ENCODE measurements at regions not wholly inside any gene's neighbourhood (a gene's known extent, or its start where the extent isn't known, plus 50 kb on each side); places are given as distances from the start of the nearest gene placed in this dataset.

- DNase-seq (ENCODE audit: low read depth), result no peak
Observed at GRCh38 chr5:2201832-2202231, 319.1 kb upstream of the IRX4 start.

DNA sequence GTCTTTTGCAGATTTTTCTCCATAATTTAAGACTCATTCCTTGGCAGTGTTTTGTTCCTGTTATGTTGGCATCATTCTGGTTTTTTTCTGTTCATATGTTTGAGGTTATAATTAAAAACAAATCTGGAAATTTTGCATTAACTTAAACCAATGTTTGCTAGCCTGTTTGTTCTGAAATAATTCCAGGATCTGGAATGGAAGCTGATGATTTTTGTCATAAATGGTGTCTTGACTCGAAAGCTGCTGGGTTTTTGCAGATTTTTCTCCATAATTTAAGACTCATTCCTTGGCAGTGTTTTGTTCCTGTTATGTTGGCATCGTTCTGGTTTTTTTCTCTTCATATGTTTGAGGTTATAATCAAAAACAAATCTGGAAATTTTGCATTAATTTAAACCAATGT is 318.7 kb upstream of the IRX4 start:
- no peak for DNase-seq (ENCODE audit: low read depth)

DNA sequence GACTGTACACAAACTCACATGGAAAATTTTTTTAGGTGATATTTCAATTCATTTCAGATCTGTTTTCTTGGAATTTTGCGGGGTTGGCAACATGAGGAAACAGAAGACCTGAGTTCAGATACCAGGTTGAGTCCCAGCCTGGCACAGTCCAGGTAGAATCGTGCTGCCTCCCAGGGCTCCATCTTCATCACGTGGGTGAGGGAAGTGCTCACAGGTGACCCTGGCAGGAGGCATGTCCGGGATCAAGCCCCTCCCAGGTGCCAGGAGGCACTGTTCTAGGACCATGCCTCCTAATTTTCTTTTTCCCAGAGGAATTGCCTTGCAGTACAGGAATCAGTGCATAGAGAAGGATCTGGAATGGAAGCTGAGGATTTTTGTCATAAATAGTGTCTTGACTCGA is 318.3 kb upstream of the IRX4 start:
- no peak for DNase-seq (ENCODE audit: low read depth)

- no peak for DNase-seq (ENCODE audit: low read depth)
Observed at GRCh38 chr5:2200261-2200950, 317.7 kb upstream of the IRX4 start.

GRCh38 chr5:2199697-2200096 is 317.0 kb upstream of the IRX4 start:
- no peak for DNase-seq (ENCODE audit: low read depth)

DNA sequence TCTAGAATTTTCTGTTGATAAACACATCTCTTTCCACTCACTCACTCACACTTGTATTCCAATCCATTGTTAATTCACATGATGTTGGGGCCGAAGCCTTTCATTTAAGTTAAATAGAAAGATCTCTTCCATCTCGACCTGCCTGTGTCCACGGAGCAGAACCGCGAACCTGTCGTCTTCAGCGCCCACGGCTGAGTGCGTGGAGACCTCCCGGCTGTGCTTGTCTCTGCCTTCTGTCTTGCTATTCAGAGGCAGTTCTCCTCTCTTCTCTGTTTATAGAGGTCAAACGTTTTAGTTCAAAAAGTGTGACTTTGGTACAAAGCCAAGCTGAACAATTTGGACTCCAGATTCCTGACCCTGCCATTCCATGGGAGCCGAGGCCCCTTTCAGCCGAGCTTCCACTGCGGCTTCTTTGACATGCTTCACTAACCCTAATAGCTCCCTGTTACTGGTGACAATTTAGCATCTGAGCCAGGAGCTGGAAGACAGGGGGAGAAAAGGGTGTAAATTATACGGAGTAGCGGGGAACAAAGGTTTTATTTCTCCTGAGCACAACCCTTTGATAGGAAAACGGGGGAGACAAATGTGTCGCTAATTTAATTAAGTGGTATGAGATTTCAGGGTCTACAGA is 314.4 kb upstream of the IRX4 start:
- no peak for DNase-seq (ENCODE audit: low read depth)

GRCh38 chr5:2196416-2196815 is 313.7 kb upstream of the IRX4 start:
- DNase-seq (ENCODE audit: low read depth), result no peak

GRCh38 chr5:2194949-2195348 is 312.2 kb upstream of the IRX4 start:
- DNase-seq (ENCODE audit: low read depth), result no peak

DNA sequence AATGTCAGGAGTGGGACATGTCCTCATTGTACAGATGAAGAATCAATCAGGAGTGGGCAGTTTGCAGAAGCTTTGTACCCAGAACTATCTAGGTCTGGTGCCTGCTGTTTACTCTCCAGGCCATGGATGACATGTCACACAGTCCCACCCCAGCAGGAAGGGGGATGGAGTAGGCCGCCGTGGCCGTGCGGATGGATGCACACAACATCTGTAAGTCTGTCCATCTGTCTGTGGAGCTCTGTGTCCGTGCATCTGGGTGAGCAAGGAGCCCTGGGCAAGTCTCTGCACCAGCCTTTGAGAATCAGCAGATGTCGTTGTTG is 311.5 kb upstream of the IRX4 start:
- no peak for DNase-seq (ENCODE audit: low read depth)

GRCh38 chr5:2193542-2194235 is 311.0 kb upstream of the IRX4 start:
- DNase-seq (ENCODE audit: low read depth), result no peak

GRCh38 chr5:2193142-2193541 is 310.4 kb upstream of the IRX4 start:
- no peak for DNase-seq (ENCODE audit: low read depth)

- no peak for DNase-seq (ENCODE audit: low read depth)
Observed at GRCh38 chr5:2192496-2192895, 309.8 kb upstream of the IRX4 start.

- DNase-seq (ENCODE audit: low read depth), result no peak
Observed at GRCh38 chr5:2191972-2192371, 309.2 kb upstream of the IRX4 start.

DNA sequence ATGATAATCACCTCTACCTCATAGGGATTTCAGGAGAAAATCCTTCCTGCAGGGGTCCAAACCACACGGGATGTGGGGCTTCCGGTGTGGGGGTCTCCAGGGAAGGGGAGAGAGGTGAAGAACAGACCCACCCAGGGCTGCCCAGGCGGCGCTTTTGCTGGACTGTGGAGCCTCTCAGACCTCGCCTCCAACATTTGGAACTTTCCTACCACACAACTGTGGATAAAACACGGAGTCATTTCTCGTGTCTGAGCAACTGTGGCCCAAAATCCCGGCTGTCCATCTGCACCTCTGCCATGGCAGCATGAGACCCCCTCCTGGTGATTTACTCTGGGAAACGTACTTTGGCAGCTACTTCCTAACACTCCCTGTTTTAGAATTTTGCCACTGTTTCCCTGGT is 307.8 kb upstream of the IRX4 start:
- DNase-seq (ENCODE audit: low read depth), result no peak

DNA sequence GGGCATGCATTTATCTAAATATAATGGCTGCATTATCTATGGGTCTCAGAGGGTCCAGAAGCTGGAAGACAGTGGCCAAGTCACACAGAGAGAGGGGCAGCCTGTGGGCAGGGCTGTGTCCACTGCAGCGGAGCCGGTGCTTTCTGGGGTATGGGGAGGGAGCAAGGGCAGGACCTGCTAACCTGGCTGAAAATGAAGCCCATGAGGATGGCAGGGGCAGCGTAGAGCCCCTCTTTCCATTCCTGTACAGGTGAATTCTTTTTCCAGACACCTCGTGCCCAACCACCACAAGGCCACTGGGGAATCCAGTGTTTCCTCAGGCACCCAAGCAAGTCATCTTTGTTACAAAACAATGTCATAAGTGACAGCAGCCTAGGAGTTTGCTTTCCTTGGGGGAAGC is 305.9 kb upstream of the IRX4 start:
- DNase-seq (ENCODE audit: low read depth), result no peak

DNA sequence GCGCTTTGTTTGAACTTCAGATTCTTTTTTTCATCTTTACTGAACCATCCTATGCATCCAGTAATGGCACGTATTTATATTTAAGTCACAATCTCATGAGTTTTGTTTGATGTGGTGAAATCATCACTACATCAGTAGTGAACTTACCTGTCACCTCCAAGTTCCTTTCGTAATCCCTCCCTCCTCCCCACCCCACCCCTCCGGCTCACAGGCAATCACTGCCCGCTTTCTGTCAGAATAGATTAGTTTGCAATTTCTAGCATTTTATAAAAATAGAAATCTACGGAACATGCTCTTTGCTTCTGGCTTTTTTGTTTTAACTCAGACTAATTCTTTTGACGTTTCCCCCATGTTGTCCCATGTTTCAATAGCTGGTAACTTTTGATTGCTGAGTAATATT is 305.4 kb upstream of the IRX4 start:
- no peak for DNase-seq (ENCODE audit: low read depth)

DNA sequence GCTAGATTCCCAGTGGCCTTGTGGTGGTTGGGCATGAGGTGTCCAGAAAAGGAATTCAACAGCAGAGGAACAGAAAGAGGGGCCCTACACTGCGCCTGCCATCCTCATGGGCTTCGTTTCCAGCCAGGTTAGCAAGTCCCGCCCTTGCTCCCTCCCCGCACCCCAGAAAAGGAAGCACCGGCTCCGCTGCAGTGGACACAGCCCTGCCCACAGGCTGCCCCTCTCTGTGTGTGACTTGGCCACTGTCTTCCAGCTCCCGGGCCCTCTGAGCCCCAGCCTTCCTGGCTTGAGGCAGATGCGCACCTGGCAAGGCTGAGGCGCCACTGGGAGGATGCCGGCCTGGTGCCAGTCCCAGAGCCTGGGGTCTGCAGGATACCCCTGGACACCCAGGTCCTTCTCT is 305.0 kb upstream of the IRX4 start:
- DNase-seq (ENCODE audit: low read depth), result no peak

DNA sequence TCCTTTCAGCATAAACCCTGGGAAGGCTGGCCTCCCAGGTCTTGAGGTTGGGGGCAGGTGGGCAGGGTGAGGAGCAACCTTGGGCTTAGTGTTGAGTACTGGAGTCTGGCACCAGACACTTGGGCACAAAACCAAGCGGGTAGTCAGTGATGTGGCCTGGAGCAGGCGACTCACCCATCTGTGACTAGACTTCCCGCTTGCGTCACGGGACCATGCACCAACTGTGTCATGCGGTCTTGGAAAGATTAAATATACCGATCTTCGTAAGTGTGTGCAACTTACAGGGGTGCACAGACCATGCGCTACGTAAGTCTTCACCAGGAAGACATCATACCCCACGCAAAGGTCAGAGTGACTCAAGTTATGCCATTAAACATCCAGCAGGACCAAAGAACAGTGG is 304.4 kb upstream of the IRX4 start:
- DNase-seq (ENCODE audit: low read depth), result no peak

DNA sequence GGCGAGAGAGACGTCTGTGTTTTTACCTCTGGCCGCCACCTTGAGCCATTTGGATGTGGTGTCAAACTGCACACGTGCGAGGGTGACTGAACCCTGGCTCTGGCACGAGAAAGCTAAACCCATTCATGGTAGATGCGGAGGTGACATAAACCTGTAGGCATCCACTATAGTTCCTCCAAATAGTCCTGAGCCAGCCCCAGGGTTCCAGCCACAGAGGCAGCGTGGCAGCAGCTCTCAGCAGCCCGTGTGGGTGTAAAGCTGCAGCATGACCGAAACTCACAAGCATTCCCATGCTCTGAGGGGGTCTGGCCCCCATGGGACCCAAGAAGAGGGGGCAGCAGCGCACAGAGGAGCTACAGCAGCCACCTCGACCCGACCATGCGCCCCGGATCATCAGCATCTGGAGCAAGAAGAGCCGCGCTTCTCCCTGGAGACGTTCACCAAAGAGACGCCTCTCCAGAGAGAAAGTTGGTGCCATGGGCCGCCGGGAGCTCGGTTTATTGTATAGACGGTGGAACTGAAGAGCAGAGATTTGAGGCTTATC is 303.8 kb upstream of the IRX4 start:
- DNase-seq (ENCODE audit: low read depth), result no peak

- no peak for DNase-seq (ENCODE audit: low read depth)
Observed at GRCh38 chr5:2185646-2186471, 303.1 kb upstream of the IRX4 start.

DNA sequence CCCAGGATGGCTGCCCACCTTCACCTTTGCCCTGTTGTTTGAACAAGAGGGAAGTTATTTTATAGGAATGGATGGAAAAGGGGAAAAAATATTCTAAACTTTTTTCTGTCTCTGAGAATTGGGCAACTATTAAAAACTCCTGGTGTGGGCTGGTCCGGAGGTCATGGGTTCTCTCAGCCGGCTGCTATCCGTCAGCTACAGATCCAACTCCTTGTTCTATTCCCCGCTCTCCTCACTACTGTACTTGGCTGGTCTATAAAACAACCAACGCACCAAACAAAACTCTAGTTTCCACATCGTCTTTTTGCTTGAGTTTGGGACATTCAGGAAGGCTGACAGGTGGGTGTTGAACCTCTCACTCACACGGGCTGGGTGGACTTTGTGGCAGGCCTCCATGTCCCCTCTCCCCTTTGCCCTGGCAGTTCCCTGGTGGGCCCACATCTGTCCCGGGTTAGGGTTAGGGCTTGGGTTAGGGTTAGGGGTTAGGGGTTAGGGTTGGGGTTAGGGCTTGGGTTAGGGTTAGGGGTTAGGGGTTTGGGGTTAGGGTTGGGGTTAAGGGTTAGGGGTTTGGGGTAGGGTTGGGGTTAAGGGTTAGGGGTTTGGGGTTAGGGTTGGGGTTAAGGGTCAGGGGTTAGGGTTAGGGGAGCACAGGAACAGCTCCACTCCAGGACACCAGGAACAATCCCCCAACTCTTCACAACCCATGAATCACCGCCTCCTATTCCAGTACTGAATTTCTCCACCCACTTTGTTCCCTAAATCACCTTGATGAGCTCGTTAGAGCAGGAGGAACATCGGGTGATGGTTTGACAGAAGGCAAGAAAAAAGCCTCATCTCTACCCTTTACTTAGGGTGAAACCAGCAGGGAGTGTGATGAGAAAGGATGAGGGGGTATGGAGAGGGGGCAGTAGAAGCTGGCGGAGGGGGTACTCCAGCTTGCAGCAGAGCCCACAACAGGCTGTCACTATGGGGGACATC is 302.1 kb upstream of the IRX4 start:
- no peak for DNase-seq (ENCODE audit: low read depth)

- no peak for DNase-seq (ENCODE audit: low read depth)
Observed at GRCh38 chr5:2184026-2184366, 301.3 kb upstream of the IRX4 start.

Data from stimulated activated CD8-positive, alpha-beta memory T cell treated with anti-CD3 and anti-CD28 coated beads, Interleukin-15, amount 100 ng/mL, for 24 hours (primary cell).